ENCODE measurements at regions not wholly inside any gene's neighbourhood (a gene's known extent, or its start where the extent isn't known, plus 50 kb on each side); places are given as distances from the start of the nearest gene placed in this dataset.

GRCh38 chr6:110548110-110548847, 71.9 kb upstream of the SLC22A16 start:
- POLR2A ChIA-PET (ENCODE audit: unreplicated experiment), result no interaction called here
- 0 out of 2 replicates have a peak overlapping the region, but pooled peaks have one; percentile 43 for H2AK5ac ChIP-seq (ENCODE audit: low read depth, low read length)
- H3K56ac ChIP-seq (ENCODE audit: extremely low read depth, insufficient read depth, low read length), result peak overlapping the region; percentile 40; the same call in 1 of the 2 replicates
- dilution Hi-C loops (cut with HindIII; ENCODE audit: low sequenced_read_pairs, unreplicated experiment), result no loop called here
- peaks cover 6% of the 10 kb centered on the region for H3K4me1 ChIP-seq (ENCODE audit: control insufficient read depth, insufficient read depth, low read length)
- H2BK15ac ChIP-seq (ENCODE audit: low read depth, low read length), result peak overlapping the region; percentile 84
- peak overlapping the region; percentile 43; the same call in 1 of the 2 replicates for H4K91ac ChIP-seq (ENCODE audit: insufficient read depth, low read depth, low read length)
- peak overlapping the region; percentile 69; the same call in 1 of the 2 replicates for H3K23ac ChIP-seq (ENCODE audit: low read depth, low read length)
- H3K36me3 ChIP-seq (ENCODE audit: control insufficient read depth, insufficient read depth, low read length), result no peaks in the 10 kb centered on the region
- peak overlapping the region in 1 of 2 experiments; percentile 80; a peak in 3 of 4 replicates for H4K8ac ChIP-seq (ENCODE audit: low read depth in 2 of 2, low read length in 2 of 2)
- H2BK120ac ChIP-seq (ENCODE audit: low read depth, low read length), result peak overlapping the region; percentile 94
- peak overlapping the region; percentile 96 for H2BK20ac ChIP-seq (ENCODE audit: low read depth, low read length)
- no peak overlapping the region for H3K18ac ChIP-seq (ENCODE audit: low read depth, low read length)
- H2AK9ac ChIP-seq (replicated peaks; ENCODE audit: low read depth, low read length, poor library complexity), result no peak overlapping the region
- WGBS, 2 experiments (ENCODE audit: extremely low coverage in 2 of 2, insufficient read length in 1 of 2), result 63% methylated on average over 1 of the region's 3 CpGs; no CpG with 5 or more reads in 1 of the 2 experiments
- in situ Hi-C loops (cut with MboI; ENCODE audit: low sequenced_read_pairs), result loop anchor here (25.0 kb wide), 1 partner anchor 664 kb away; no protein-coding TSS in a partner anchor
- intact Hi-C loops (cut with micrococcal nuclease), result no loop called here
- H3K27me3 ChIP-seq (ENCODE audit: control insufficient read depth, insufficient read depth, low read length), result no peaks in the 10 kb centered on the region
- H3K9me1 ChIP-seq (ENCODE audit: insufficient read depth, low read length), result peaks cover 15% of the 10 kb centered on the region
- no peak overlapping the region for H3K9ac ChIP-seq (ENCODE audit: low read depth, low read length)
- peak overlapping the region; percentile 69 for H3K14ac ChIP-seq (replicated peaks; ENCODE audit: low read depth, low read length)
- H2BK5ac ChIP-seq (ENCODE audit: low read depth, low read length, poor library complexity, severe bottlenecking), result peak overlapping the region; percentile 43
- no peak overlapping the region; the same call in 1 of the 2 replicates for H3K4me2 ChIP-seq (ENCODE audit: low read depth, low read length)
- DNase-seq (no peak), ATAC-seq (ENCODE audit: low read depth) (no peak)
- no TSS peak for BruUV-seq (replicated peaks)
- H4K20me1 ChIP-seq (ENCODE audit: insufficient read depth, low read length), result no peaks in the 10 kb centered on the region
- no peak overlapping the region for H3K4me3 ChIP-seq (ENCODE audit: insufficient read depth, low read depth, low read length)
- peaks cover 0 to 7% of the 10 kb centered on the region in 2 experiments; a peak in 1 of 4 replicates for H3K79me1 ChIP-seq (ENCODE audit: low read depth in 1 of 2, low read length in 2 of 2)
- H4K5ac ChIP-seq (ENCODE audit: low read depth, low read length), result no peak overlapping the region
- peak overlapping the region; percentile 40 for H2AFZ ChIP-seq (replicated peaks; ENCODE audit: low read length, poor library complexity)
- H3K27ac ChIP-seq (ENCODE audit: insufficient read depth, low read length), result no peak overlapping the region
- peaks cover 15% of the 10 kb centered on the region for H3K9me3 ChIP-seq (ENCODE audit: control insufficient read depth, insufficient read depth, low read length)
- CTCF ChIA-PET, result interaction anchor here (0.6 kb wide), 1 partner anchor 129 kb away, joined by 3 read pairs; no protein-coding TSS in a partner anchor
- H3K4ac ChIP-seq (ENCODE audit: low read depth, low read length), result peak overlapping the region; percentile 55
- TF ChIP-seq NFE2L2 (IDR thresholded peaks at IDR 0.05; ENCODE audit: low read depth, low read length) (no peak), USF2 (IDR thresholded peaks at IDR 0.05; ENCODE audit: low read depth, low read length) (no peak), MAZ (IDR thresholded peaks at IDR 0.05; ENCODE audit: borderline replicate concordance, low read depth, low read length) (no peak), MXI1 (IDR thresholded peaks at IDR 0.05; ENCODE audit: borderline replicate concordance, low read depth, low read length) (no peak), MAFK (IDR thresholded peaks at IDR 0.05; ENCODE audit: low read depth, low read length) (no peak), RFX5 (IDR thresholded peaks at IDR 0.05; ENCODE audit: low read depth, low read length) (no peak), CEBPB (IDR thresholded peaks at IDR 0.05; ENCODE audit: low read depth, low read length) (no peak), POLR2A (IDR thresholded peaks at IDR 0.05; ENCODE audit: low read depth, low read length) (no peak), SMC3 (IDR thresholded peaks at IDR 0.05; ENCODE audit: low read depth, low read length) (no peak), CHD1 (IDR thresholded peaks at IDR 0.05; ENCODE audit: low read depth, low read length) (no peak), CTCF (conservative IDR thresholded peaks at IDR 0.05; ENCODE audit: low read depth, low read length) (no peak), ELK1 (IDR thresholded peaks at IDR 0.05; ENCODE audit: borderline replicate concordance, low read depth, low read length) (no peak), FOS (IDR thresholded peaks at IDR 0.05; ENCODE audit: low read depth, low read length) (no peak), BHLHE40 (IDR thresholded peaks at IDR 0.05; ENCODE audit: low read depth, low read length) (no peak), RAD21 (IDR thresholded peaks at IDR 0.05; ENCODE audit: low read length) (no peak)
